Large intestine (tissue), 3 donors: ENCODE measurements at regions not wholly inside any gene's neighbourhood (a gene's known extent, or its start where the extent isn't known, plus 50 kb on each side); places are given as distances from the start of the nearest gene placed in this dataset.

Source experiments
- DNase-seq, 2 donors: peaks; one replicate each; pipeline versions ENCODE4 v3.0.0 to v3.0.0-alpha.2; 2013
- H3K27ac ChIP-seq: one replicate; pipeline ENCODE4 v1.5.1; 2013; ENCODE audit warnings: low read length
- H3K27me3 ChIP-seq: 2 replicates; pipeline ENCODE4 v1.6.1; 2013; ENCODE audit warnings: low read length; ENCODE audit not compliant: control insufficient read depth, insufficient read depth
- H3K36me3 ChIP-seq: 2 replicates; pipeline ENCODE4 v1.6.1; 2013; ENCODE audit warnings: low read length; ENCODE audit not compliant: control insufficient read depth, insufficient read depth
- H3K4me1 ChIP-seq: one replicate; pipeline ENCODE4 v1.6.1; 2013; ENCODE audit warnings: low read length; ENCODE audit not compliant: control insufficient read depth, insufficient read depth
- H3K4me3 ChIP-seq: one replicate; pipeline ENCODE4 v1.5.1; 2013; ENCODE audit warnings: low read length
- H3K9me3 ChIP-seq: one replicate; pipeline ENCODE4 v1.6.1; 2013; ENCODE audit warnings: mild to moderate bottlenecking, low read depth, low read length, moderate library complexity; ENCODE audit not compliant: control insufficient read depth
- WGBS: methylation state at CpG from one replicate; pipeline ENCODE4 v1.1.5; 2013; ENCODE audit warnings: low lambda C conversion rate; ENCODE audit not compliant: insufficient coverage; 5-methylcytosine and 5-hydroxymethylcytosine counted together

DNA sequence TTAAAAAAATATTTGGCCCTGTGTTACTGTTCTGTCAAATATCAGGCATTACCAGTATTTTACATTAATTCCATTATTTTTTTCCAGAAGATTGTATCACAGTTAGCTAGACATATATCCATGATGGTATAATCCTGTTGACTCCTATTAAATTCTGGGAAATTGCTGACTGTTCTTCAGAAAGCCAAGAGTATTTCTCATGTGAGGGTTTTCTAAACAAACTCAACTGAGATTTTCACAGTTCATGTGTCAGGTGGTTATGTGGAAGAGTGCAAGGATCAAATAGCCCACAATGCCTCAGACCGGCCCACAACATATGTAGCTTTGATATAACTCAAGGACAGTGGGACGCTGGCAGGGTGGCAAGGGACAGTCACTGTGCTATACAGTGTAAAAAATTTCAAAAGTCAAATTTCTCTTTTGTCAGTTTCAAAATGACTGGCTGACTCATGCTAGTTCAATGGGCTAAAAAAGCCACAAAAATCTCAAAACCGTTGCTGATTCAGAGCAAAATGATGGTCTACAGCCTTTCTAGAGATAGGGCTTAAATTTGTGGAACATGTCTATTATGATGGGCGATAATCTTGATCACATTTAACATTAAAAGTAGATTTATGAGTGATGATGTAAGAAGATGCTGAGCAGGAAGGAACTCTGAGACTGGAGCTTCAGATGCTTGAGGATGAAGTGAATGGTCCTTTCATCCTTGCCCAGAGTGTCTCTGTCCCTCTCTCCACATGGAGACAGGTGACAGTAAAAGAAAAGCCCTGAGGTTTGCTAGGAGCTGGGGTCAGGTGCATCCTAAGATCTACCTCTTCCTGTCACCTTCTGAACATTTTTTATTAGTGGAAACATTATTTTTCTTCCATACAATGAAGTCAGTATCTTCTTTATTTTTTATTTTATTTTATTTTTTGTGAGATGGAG, 175.8 kb upstream of the PIEZO2 start:
- WGBS, result 100% methylated on average over 1 of the region's 4 CpGs
- H3K4me1 ChIP-seq, result no peaks in the 10 kb centered on the region
- no peak for DNase-seq
- no peaks in the 10 kb centered on the region for H3K36me3 ChIP-seq
- H3K9me3 ChIP-seq, result no peaks in the 10 kb centered on the region
- H3K27ac ChIP-seq, result no peak overlapping the region
- H3K4me3 ChIP-seq, result no peak overlapping the region
- no peaks in the 10 kb centered on the region for H3K27me3 ChIP-seq

DNA sequence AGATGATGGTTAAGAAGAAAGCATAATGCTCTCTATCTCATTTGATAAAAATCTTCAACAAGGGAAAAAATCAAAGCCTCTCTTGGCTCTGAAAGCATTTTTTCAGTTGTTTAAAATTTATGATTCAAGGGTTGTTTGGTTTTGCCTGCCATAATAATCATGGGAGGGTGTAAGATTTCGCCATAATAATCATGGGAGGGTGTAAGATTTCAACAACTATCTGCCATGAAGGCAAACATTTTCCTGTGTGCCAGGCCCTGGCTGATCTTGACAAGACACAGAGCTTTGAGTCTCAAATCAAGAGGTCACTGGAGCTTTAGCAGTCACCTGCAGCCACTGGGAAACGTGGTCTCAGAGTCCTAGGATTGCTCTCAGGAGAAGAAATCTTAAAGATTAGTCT, 175.1 kb upstream of the PIEZO2 start:
- no peak for DNase-seq
- Histone ChIP-seq H3K4me1 (no peaks in the 10 kb centered on the region), H3K27ac (no peak overlapping the region), H3K36me3 (no peaks in the 10 kb centered on the region), H3K27me3 (no peaks in the 10 kb centered on the region), H3K4me3 (no peak overlapping the region), H3K9me3 (no peaks in the 10 kb centered on the region)
- no CpG with 5 or more reads among the region's 2 CpGs for WGBS

DNA sequence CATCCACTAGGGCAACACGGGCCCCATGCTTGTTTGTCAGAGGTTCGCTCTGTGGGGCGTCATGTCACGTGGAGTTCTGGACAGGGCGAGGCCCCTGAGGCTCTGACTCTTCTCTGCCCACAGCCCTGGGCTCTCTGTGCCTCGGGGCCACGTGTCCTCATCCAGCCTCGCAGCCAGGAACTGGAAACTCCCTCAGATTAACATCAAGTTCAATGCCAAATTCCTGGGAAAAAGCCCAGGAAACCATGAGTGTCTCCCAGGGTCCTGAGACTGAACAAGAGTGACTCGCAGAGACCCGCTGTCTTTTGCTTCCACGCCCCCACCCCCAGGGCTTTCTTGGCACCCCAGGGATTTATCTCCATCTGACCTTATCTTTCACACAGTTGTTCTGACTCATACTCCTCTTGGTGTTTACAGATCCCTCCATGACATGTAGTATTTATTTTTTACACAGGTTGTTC, 174.0 kb upstream of the PIEZO2 start:
- H3K27me3 ChIP-seq, result no peaks in the 10 kb centered on the region
- no peak overlapping the region for H3K27ac ChIP-seq
- no CpG with 5 or more reads among the region's 11 CpGs for WGBS
- no peak overlapping the region for H3K4me3 ChIP-seq
- no peak for DNase-seq
- H3K4me1 ChIP-seq, result no peaks in the 10 kb centered on the region
- no peaks in the 10 kb centered on the region for H3K36me3 ChIP-seq
- H3K9me3 ChIP-seq, result no peaks in the 10 kb centered on the region

DNA sequence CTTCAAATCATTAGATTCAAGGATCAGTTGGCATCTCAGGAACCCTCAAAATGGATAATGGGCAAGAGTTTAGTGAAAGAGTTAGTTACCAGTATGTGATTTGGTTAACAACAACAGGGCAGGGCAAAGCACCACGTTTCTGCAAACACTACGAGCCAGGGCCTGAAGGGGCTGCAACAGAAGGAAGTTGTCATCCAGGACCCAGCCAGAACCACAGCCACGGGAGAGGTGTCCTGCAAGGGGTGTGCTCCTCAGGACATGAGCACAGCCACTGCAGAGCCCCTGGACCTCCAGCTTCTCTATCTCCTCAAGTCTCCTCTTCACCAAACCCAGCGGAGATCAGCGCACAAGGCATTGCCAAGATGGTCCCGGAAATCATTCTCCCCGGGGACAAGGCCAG, 173.3 kb upstream of the PIEZO2 start:
- H3K4me3 ChIP-seq, result no peak overlapping the region
- H3K9me3 ChIP-seq, result no peaks in the 10 kb centered on the region
- no CpG with 5 or more reads among the region's 7 CpGs for WGBS
- no peaks in the 10 kb centered on the region for H3K27me3 ChIP-seq
- H3K36me3 ChIP-seq, result no peaks in the 10 kb centered on the region
- H3K4me1 ChIP-seq, result no peaks in the 10 kb centered on the region
- no peak overlapping the region for H3K27ac ChIP-seq
- DNase-seq, result no peak

DNA sequence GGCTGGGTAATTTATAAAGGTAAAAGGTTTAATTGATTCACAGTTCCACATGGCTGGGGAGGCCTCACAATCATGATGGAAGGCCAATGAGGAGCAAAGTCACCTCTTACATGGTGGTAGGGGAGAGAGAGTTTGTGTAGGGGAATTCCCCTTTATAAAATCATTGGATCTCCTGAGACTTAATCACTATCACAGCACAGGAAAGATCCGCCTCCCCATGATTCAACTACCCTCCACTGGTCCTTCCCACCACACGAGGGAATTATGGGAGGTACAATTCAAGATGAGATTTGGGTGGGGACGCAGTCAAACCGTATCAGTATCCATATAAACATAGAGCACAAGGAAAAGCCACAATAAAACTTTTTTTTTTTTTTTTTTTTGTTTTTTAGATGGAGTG, 172.6 kb upstream of the PIEZO2 start:
- no peaks in the 10 kb centered on the region for H3K9me3 ChIP-seq
- H3K27me3 ChIP-seq, result no peaks in the 10 kb centered on the region
- H3K27ac ChIP-seq, result no peak overlapping the region
- H3K36me3 ChIP-seq, result no peaks in the 10 kb centered on the region
- H3K4me1 ChIP-seq, result no peaks in the 10 kb centered on the region
- WGBS, result no CpG with 5 or more reads among the region's 4 CpGs
- no peak overlapping the region for H3K4me3 ChIP-seq
- no peak for DNase-seq

DNA sequence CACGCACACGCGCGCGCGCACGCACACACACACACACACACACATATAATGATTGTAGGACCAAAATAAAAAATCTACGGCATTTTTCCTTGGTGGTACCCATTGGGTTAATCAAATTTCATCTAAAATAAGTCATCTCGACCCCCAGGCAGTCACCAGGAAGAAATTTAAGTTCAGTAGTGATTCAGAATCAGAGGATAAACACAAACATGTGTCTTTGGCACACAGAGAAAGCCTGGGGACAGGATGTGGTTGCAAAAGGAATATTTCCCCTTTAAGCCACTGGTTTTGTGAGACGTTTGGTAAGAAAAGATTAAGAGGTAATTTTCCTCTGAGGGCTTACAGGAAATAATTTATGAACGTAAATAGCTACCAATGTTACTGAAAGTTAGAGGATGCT, 171.6 kb upstream of the PIEZO2 start:
- no peaks in the 10 kb centered on the region for H3K36me3 ChIP-seq
- H3K4me1 ChIP-seq, result no peaks in the 10 kb centered on the region
- no peaks in the 10 kb centered on the region for H3K9me3 ChIP-seq
- H3K4me3 ChIP-seq, result no peak overlapping the region
- WGBS, result no CpG with 5 or more reads among the region's 11 CpGs
- DNase-seq, result no peak
- H3K27me3 ChIP-seq, result no peaks in the 10 kb centered on the region
- no peak overlapping the region for H3K27ac ChIP-seq

DNA sequence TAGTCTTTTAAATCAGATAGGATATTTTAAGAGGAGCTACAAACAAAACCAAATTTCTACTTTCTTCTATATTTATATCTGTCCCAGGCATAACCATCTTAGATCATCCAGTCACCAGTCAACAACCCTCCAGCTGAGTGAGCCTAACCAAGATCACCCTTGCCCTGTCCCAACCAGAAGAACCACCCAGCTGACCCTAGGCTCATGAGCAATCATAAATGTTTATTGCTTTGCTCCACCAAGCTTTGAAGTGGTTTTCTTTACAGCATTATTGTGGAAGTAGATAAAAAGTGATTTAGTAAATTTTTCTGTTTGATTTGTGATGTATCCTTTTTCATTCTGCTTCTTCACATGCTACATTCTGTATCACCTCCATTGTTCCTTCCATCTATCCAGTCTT, 167.2 kb upstream of the PIEZO2 start:
- H3K4me1 ChIP-seq, result no peaks in the 10 kb centered on the region

DNA sequence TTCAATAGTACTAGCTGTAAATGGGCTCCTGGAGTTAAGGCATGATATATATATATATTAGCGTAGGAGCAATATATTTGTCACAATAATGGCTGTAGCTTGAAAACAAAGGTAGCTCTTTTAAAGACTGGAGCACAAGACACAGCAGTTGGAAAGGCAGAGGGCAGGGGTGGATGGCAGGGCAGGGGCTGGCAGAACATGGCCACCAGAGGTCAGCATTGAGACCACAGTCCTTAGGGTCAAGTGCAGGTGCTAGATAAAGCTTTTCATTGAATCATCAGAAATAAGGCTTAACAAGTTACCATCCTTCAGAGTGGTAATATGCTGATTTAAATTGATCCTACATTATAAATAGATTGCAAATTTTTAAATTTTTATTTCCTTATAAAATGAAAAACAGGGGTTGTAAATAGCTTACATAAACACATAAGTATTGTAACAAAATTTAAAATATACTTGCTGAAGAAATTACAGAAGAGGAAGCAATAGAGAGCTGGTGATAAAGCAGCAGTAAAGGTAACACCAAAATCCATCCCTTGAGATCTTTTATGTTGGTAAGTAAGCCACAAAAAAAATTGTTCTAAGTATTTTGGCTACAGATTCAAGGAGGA, 161.2 kb upstream of the PIEZO2 start:
- Histone ChIP-seq H3K4me3 (no peak overlapping the region), H3K4me1 (no peaks in the 10 kb centered on the region), H3K27ac (no peak overlapping the region), H3K36me3 (no peaks in the 10 kb centered on the region), H3K9me3 (no peaks in the 10 kb centered on the region), H3K27me3 (no peaks in the 10 kb centered on the region)
- peak; percentile 7 to 32 for DNase-seq
- WGBS, result no CpG with 5 or more reads among the region's 1 CpG

More for the DNA sequence above, 167.2 kb upstream of the PIEZO2 start:
- no peak overlapping the region for H3K4me3 ChIP-seq
- no peaks in the 10 kb centered on the region for H3K9me3 ChIP-seq
- H3K27me3 ChIP-seq, result no peaks in the 10 kb centered on the region
- no peak overlapping the region for H3K27ac ChIP-seq
- H3K36me3 ChIP-seq, result no peaks in the 10 kb centered on the region
- DNase-seq, result no peak

DNA sequence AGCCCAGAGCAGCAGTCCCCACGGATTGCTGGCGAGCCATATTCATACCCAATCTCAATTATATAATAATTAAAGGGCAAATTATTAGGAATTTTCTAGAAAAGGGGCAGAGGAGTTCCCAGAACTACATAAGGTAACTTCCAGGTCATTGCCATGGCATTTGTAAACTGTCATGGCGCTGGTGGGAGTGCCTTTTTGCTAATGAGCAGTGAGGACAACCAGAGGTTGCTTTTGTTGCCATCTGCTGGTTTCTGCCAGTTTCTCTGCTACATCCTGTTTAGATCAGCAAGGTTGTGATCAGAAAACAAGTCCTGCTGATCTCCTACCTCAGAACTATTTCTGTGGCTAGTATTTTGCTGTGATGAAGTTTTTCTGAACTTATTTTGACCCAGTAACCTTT, 159.8 kb upstream of the PIEZO2 start:
- Histone ChIP-seq H3K4me3 (no peak overlapping the region), H3K27ac (no peak overlapping the region), H3K9me3 (no peaks in the 10 kb centered on the region), H3K36me3 (no peaks in the 10 kb centered on the region), H3K4me1 (no peaks in the 10 kb centered on the region), H3K27me3 (no peaks in the 10 kb centered on the region)
- DNase-seq, result no peak
- WGBS, result no CpG with 5 or more reads among the region's 3 CpGs

DNA sequence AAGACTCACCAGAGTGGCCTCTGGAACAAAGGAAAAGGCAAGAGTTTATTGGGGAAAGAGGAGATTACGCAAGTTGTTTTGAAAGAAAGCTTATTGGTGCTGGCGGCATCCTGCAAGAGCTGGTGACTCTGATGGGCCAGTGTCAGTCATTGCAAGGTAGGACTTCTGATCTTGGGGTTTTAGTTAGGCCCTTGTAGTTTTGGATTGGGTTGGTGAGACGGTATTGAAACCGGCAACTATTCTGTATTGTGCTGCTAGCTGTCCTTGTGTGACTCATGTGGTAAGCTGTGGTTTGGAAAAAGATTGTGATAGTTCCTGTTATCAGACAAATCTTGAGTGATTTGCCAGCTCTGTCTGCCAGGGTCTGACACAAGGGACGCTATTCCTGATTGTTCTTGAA, 159.1 kb upstream of the PIEZO2 start:
- no peak for DNase-seq

More for the DNA sequence above, 159.1 kb upstream of the PIEZO2 start:
- Histone ChIP-seq H3K9me3 (no peaks in the 10 kb centered on the region), H3K27ac (no peak overlapping the region), H3K4me3 (no peak overlapping the region), H3K4me1 (no peaks in the 10 kb centered on the region), H3K36me3 (no peaks in the 10 kb centered on the region), H3K27me3 (no peaks in the 10 kb centered on the region)
- no CpG with 5 or more reads among the region's 5 CpGs for WGBS
